OCI-LY1 (cell line): ENCODE measurements at regions not wholly inside any gene's neighbourhood (a gene's known extent, or its start where the extent isn't known, plus 50 kb on each side); places are given as distances from the start of the nearest gene placed in this dataset.
"Not testable (repeated sequence)": the region's sequence is repeated elsewhere in the genome, so short reads cannot be mapped to it uniquely, and the experiment has no call there.

Experiments
- H2AFZ ChIP-seq: fragments of 200-600 bp; sonication (generic), shearing (Covaris generic); 2 replicates; pipeline ENCODE4 v1.6.0; 2014; ENCODE audit warnings: antibody characterized with exemption, mild to moderate bottlenecking, low read length
- H3F3A ChIP-seq: fragments of 200-600 bp; sonication (generic), shearing (Covaris generic); 2 replicates; pipeline ENCODE4 v1.6.0; 2014; ENCODE audit warnings: mild to moderate bottlenecking, antibody characterized with exemption, low read length, moderate library complexity; ENCODE audit not compliant: insufficient read depth
- H3K27ac ChIP-seq: fragments of 200-600 bp; sonication (generic); 2 replicates; pipeline ENCODE4 v1.5.1; 2014; ENCODE audit warnings: low read length, mixed run types, mild to moderate bottlenecking, low read depth; ENCODE audit not compliant: poor library complexity, severe bottlenecking
- H3K27me3 ChIP-seq: fragments of 200-600 bp; sonication (generic); 2 replicates; pipeline ENCODE4 v1.6.0; 2014; ENCODE audit warnings: antibody characterized with exemption, mild to moderate bottlenecking, low read length, moderate library complexity; ENCODE audit not compliant: insufficient read depth
- H3K36me3 ChIP-seq: fragments of 200-600 bp; sonication (generic); 2 replicates; pipeline ENCODE4 v1.6.1; 2014; ENCODE audit warnings: mild to moderate bottlenecking, antibody characterized with exemption, low read length, moderate library complexity, mixed read lengths; ENCODE audit not compliant: insufficient read depth
- H3K4me1 ChIP-seq: fragments of 200-600 bp; sonication (generic); 2 replicates; pipeline ENCODE4 v1.5.1; 2014; ENCODE audit warnings: mild to moderate bottlenecking, low read length, moderate library complexity; ENCODE audit not compliant: insufficient read depth, severe bottlenecking
- H3K4me2 ChIP-seq: fragments of 200-600 bp; sonication (generic), shearing (Covaris generic); 2 replicates; pipeline ENCODE4 v1.6.1; 2014; ENCODE audit warnings: low read length
- H3K4me3 ChIP-seq: fragments of 200-600 bp; sonication (generic); 2 replicates; pipeline ENCODE4 v1.5.1; 2014; ENCODE audit warnings: low read length, low read depth, mild to moderate bottlenecking, mixed read lengths; ENCODE audit not compliant: poor library complexity, severe bottlenecking
- H3K79me2 ChIP-seq: fragments of 200-600 bp; shearing (Covaris generic); 2 replicates; pipeline ENCODE4 v1.6.1; 2016; ENCODE audit warnings: mixed run types, low read length, mixed read lengths; ENCODE audit not compliant: insufficient read depth
- H3K9ac ChIP-seq: fragments of 200-600 bp; sonication (generic), shearing (Covaris generic); 2 replicates; pipeline ENCODE4 v1.6.1; 2014; ENCODE audit warnings: mild to moderate bottlenecking, low read length, mixed read lengths
- H3K9me2 ChIP-seq: fragments of 200-600 bp; sonication (generic), shearing (Covaris generic); 2 replicates; pipeline ENCODE4 v1.6.1; 2014; ENCODE audit warnings: low read depth, mild to moderate bottlenecking, low read length, mixed read lengths
- H3K9me3 ChIP-seq: fragments of 200-600 bp; shearing (Covaris generic); 2 replicates; pipeline ENCODE4 v1.6.1; 2014; ENCODE audit warnings: low read length, mixed read lengths
- H4K20me1 ChIP-seq: fragments of 200-600 bp; sonication (generic), shearing (Covaris generic); 2 replicates; pipeline ENCODE4 v1.6.0; 2016; ENCODE audit warnings: mild to moderate bottlenecking, low read length; ENCODE audit not compliant: insufficient read depth
- CTCF ChIP-seq: fragments of 200-600 bp; sonication (generic), shearing (Covaris generic); IDR thresholded peaks from 2 replicates; pipeline ENCODE4 v1.5.1; 2017; ENCODE audit warnings: mild to moderate bottlenecking, antibody characterized with exemption, low read length, moderate library complexity, mixed read lengths
- EZH2 ChIP-seq: fragments of 200-600 bp; sonication (generic), shearing (Covaris generic); IDR thresholded peaks from 2 replicates; pipeline ENCODE4 v1.8.0; 2017; ENCODE audit warnings: borderline replicate concordance, mixed run types, mild to moderate bottlenecking, antibody characterized with exemption, low read length, moderate library complexity, mixed read lengths

DNA sequence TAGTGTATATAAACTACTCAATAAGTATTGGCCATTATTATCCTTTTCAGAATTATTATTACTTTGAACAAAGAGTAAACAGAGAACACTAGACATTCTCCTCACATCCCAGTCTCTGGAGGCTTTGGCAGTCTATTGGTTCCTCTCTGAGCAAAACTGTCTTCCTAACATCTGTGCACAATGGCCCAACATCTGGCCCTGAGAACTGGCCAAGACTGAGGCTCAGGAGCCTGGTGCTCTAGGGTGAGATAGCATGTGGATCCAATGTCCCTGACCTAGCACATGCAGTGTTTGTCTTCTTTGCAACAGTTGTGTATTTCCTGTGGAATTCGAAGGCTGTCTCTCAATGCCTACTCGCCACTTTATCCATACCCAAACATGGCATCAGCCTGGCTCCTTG lies 313.2 kb upstream of the KAZN start:
- no peaks in the 10 kb centered on the region for H3K4me1 ChIP-seq
- H3K9ac ChIP-seq, result no peak overlapping the region
- no peaks in the 10 kb centered on the region for H3K9me3 ChIP-seq
- H3K4me3 ChIP-seq, result no peak overlapping the region
- H3K79me2 ChIP-seq, result no peaks in the 10 kb centered on the region
- H3K36me3 ChIP-seq, result no peaks in the 10 kb centered on the region
- H3K4me2 ChIP-seq, result no peak overlapping the region
- H4K20me1 ChIP-seq, result no peaks in the 10 kb centered on the region
- H3F3A ChIP-seq, result no peaks in the 10 kb centered on the region
- TF ChIP-seq EZH2 (no peak), CTCF (no peak)
- no peaks in the 10 kb centered on the region for H3K27me3 ChIP-seq
- no peak overlapping the region for H2AFZ ChIP-seq
- no peak overlapping the region for H3K27ac ChIP-seq
- H3K9me2 ChIP-seq, result no peaks in the 10 kb centered on the region

- not testable (repeated sequence) for H2AFZ ChIP-seq, H3K4me3 ChIP-seq, H3K9me3 ChIP-seq, H3K4me2 ChIP-seq, H3K4me1 ChIP-seq, H4K20me1 ChIP-seq, H3K27ac ChIP-seq, H3F3A ChIP-seq, H3K27me3 ChIP-seq, H3K9me2 ChIP-seq, H3K79me2 ChIP-seq, H3K36me3 ChIP-seq, H3K9ac ChIP-seq
These were observed 307.3 kb upstream of the KAZN start for GRCh38 chr1:14291182-14291581.

DNA sequence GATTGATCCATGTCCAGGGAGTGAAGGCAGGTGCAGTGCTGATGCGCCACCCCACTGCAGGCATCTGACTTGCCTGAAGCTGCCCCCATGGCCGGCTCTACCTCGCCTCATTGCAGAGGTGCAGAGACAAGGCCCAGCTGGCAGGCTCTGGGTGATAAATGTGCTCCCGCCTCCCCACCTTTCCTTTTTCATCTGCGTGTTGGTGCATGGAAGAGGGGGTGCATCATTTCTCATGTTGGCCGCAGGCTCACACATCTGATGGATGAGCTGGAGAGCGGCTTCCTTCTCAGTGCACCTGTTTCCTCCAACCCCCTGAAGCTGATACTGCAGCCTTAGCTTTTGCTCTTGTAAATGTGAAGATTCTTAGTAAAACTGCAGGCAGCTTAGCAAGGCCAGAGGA lies 306.0 kb upstream of the KAZN start:
- no peaks in the 10 kb centered on the region for H3F3A ChIP-seq
- no peak overlapping the region for H3K27ac ChIP-seq
- no peaks in the 10 kb centered on the region for H3K9me3 ChIP-seq
- H2AFZ ChIP-seq, result no peak overlapping the region
- H3K4me2 ChIP-seq, result no peak overlapping the region
- no peaks in the 10 kb centered on the region for H4K20me1 ChIP-seq
- no peak overlapping the region for H3K9ac ChIP-seq
- TF ChIP-seq EZH2 (no peak), CTCF (no peak)
- H3K4me1 ChIP-seq, result no peaks in the 10 kb centered on the region
- H3K4me3 ChIP-seq, result no peak overlapping the region
- no peaks in the 10 kb centered on the region for H3K36me3 ChIP-seq
- no peaks in the 10 kb centered on the region for H3K79me2 ChIP-seq
- H3K9me2 ChIP-seq, result no peaks in the 10 kb centered on the region
- no peaks in the 10 kb centered on the region for H3K27me3 ChIP-seq

DNA sequence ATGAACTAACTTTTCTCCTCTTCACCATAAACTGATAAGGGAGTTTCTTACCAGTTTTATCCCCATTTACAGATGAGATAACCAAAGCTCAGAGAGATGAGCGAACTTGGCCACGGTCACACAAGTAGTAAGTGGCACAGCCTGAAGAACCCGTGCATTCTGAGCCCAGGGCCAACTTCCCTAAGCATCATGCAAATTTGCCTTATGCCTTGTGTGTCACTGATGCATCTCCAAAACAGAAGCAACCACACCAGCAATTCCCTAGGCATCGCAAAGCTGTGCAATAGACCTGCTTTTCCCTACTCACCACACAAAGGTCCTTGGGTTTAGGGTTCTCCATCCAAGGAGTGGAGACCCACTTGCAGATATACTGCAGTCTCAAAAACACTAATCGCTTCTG lies 304.5 kb upstream of the KAZN start:
- H3K27ac ChIP-seq, result no peak overlapping the region
- no peak overlapping the region for H2AFZ ChIP-seq
- H3K9ac ChIP-seq, result no peak overlapping the region
- H3K4me3 ChIP-seq, result no peak overlapping the region
- no peak for TF ChIP-seq CTCF
- no peak for TF ChIP-seq EZH2
- no peaks in the 10 kb centered on the region for H4K20me1 ChIP-seq
- no peaks in the 10 kb centered on the region for H3K9me3 ChIP-seq
- H3K9me2 ChIP-seq, result no peaks in the 10 kb centered on the region
- no peak overlapping the region for H3K4me2 ChIP-seq
- H3K4me1 ChIP-seq, result no peaks in the 10 kb centered on the region
- H3K36me3 ChIP-seq, result no peaks in the 10 kb centered on the region
- no peaks in the 10 kb centered on the region for H3F3A ChIP-seq
- no peaks in the 10 kb centered on the region for H3K27me3 ChIP-seq
- no peaks in the 10 kb centered on the region for H3K79me2 ChIP-seq
